K562 (cell line): ENCODE measurements at regions not wholly inside any gene's neighbourhood (a gene's known extent, or its start where the extent isn't known, plus 50 kb on each side); places are given as distances from the start of the nearest gene placed in this dataset.

Experiments used
- ATAC-seq: fragments of 200-7000 bp; cut with Tn5 transposase; 3 replicates; pipeline ENCODE4 v1.9.1; 2020; ENCODE audit warnings: moderate library complexity
- BruUV-seq: library from RNA; stranded (reverse); fragments of 400-500 nt; replicated peaks from 2 replicates; lab custom pipeline; 2021; lab: Mats Ljungman, UMichigan
- CTCF ChIA-PET: fragments of 300-600 bp; formaldehyde crosslinking; extraction: SDS; loops from one replicate; lab custom pipeline; 2021; ENCODE audit warnings: low intra/inter-chr PET ratio; lab: Yijun Ruan, JAX
- POLR2A ChIA-PET: fragments of 300-600, 350-650 bp; sonication (Branson Sonifier 250); formaldehyde crosslinking; extraction: SDS; loops from one replicate; lab custom pipeline; 2021; ENCODE audit warnings: antibody characterized with exemption, inconsistent platforms; lab: Yijun Ruan, JAX
- DNase-seq, 4 experiments: peaks; one replicate each; pipeline versions ENCODE4 v3.0.0 to v3.0.0-alpha.2; 2011 to 2018; ENCODE audit warnings: low spot score in 3 of 4, mixed read lengths in 3 of 4; ENCODE audit errors: extremely low read depth in 1 of 4
- FAIRE-seq: peaks from 2 replicates; lab custom pipeline; 2011; peaks lifted over from hg19 to GRCh38; lab: Jason Lieb, UNC
- H2AFZ ChIP-seq: 2 replicates; pipeline ENCODE4 v1.6.0; 2011; ENCODE audit warnings: low read depth, low read length, control low read depth, inconsistent platforms
- H3K27ac ChIP-seq: fragments of 200-600 bp; 3 replicates; pipeline ENCODE4 v1.8.0; 2011; ENCODE audit warnings: low read depth, mild to moderate bottlenecking, control low read depth, inconsistent platforms, low read length, moderate library complexity, mixed read lengths; ENCODE audit errors: extremely low read depth
- H3K27me3 ChIP-seq, 2 experiments: fragments of 300-600 bp in 1 of 2; 2 replicates in 1 of 2; 3 replicates in 1 of 2; pipeline versions ENCODE4 v1.6.0 to v1.8.0; 2011; ENCODE audit warnings: inconsistent platforms in 2 of 2, low read length in 2 of 2, mild to moderate bottlenecking in 1 of 2, mixed read lengths in 1 of 2, moderate library complexity in 1 of 2; ENCODE audit not compliant: control insufficient read depth in 2 of 2, insufficient read depth in 2 of 2
- H3K36me3 ChIP-seq: fragments of 300-600 bp; 3 replicates; pipeline ENCODE4 v1.8.0; 2011; ENCODE audit warnings: mild to moderate bottlenecking, low read length, inconsistent platforms; ENCODE audit not compliant: control insufficient read depth, insufficient read depth
- H3K4me1 ChIP-seq, 2 experiments: fragments of 200-600 bp in 1 of 2; replicated peaks in 1 of 2; 2 replicates in 1 of 2; 3 replicates in 1 of 2; pipeline versions ENCODE4 v1.5.1 to v1.8.0; 2011; ENCODE audit warnings: inconsistent platforms in 2 of 2, low read length in 2 of 2, mild to moderate bottlenecking in 1 of 2, mixed read lengths in 1 of 2, moderate library complexity in 1 of 2; ENCODE audit not compliant: control insufficient read depth in 2 of 2, insufficient read depth in 2 of 2
- H3K4me2 ChIP-seq: 2 replicates; pipeline ENCODE4 v1.6.1; 2011; ENCODE audit warnings: low read length, control low read depth, inconsistent platforms, mixed read lengths; ENCODE audit not compliant: insufficient read depth
- H3K4me3 ChIP-seq: fragments of 200-600 bp; sonication (generic), shearing (Covaris generic); 2 replicates; pipeline ENCODE4 v1.5.1; 2016; ENCODE audit warnings: control low read depth, inconsistent platforms
- H3K79me2 ChIP-seq: fragments of 200-600 bp; 3 replicates; pipeline ENCODE4 v1.8.0; 2011; ENCODE audit warnings: low read length, inconsistent platforms; ENCODE audit not compliant: control insufficient read depth, insufficient read depth
- H3K9ac ChIP-seq, 2 experiments: 2 replicates each; pipeline versions ENCODE4 v1.6.0 to v1.6.1; 2011; ENCODE audit warnings: low read depth in 2 of 2, low read length in 2 of 2, control low read depth in 1 of 2, inconsistent platforms in 1 of 2, mild to moderate bottlenecking in 1 of 2, mixed read lengths in 1 of 2; ENCODE audit not compliant: insufficient read depth in 1 of 2
- H3K9me1 ChIP-seq: one replicate; pipeline ENCODE4 v1.6.0; 2011; ENCODE audit warnings: inconsistent platforms, mild to moderate bottlenecking, low read length, moderate library complexity; ENCODE audit not compliant: control insufficient read depth, insufficient read depth
- H3K9me3 ChIP-seq: replicated peaks from 2 replicates; pipeline ENCODE4 v1.5.1; 2011; ENCODE audit warnings: low read depth, low read length, inconsistent platforms; ENCODE audit not compliant: control insufficient read depth, insufficient read depth
- H4K20me1 ChIP-seq: replicated peaks from 2 replicates; pipeline ENCODE4 v1.6.1; 2011; ENCODE audit warnings: low read length, inconsistent platforms, mixed read lengths; ENCODE audit not compliant: control insufficient read depth, insufficient read depth
- BRD9 ChIP-seq: fragments of 450-650 bp; IDR thresholded peaks from 2 replicates; pipeline ENCODE4 v1.6.1; 2018; ENCODE audit warnings: low read depth; ENCODE audit not compliant: partially characterized antibody
- CBX1 ChIP-seq: sonication (generic); IDR thresholded peaks from 2 replicates; pipeline ENCODE4 v1.6.1; 2016; ENCODE audit warnings: antibody characterized with exemption, low read depth, mild to moderate bottlenecking
- CBX2 ChIP-seq: fragments of 200-600 bp; sonication (generic); IDR thresholded peaks from one replicate; pipeline ENCODE4 v1.6.1; 2012; ENCODE audit warnings: mild to moderate bottlenecking, low read length, inconsistent platforms; ENCODE audit not compliant: insufficient read depth, poor library complexity, severe bottlenecking
- EGR1 ChIP-seq: fragments of 450-650 bp; conservative IDR thresholded peaks from 2 replicates; pipeline ENCODE4 v1.6.1; 2017; ENCODE audit warnings: mild to moderate bottlenecking
- GABPB1 ChIP-seq: sonication (generic); formaldehyde crosslinking; IDR thresholded peaks from 2 replicates; pipeline ENCODE4 v1.8.0; 2022; ENCODE audit warnings: mild to moderate bottlenecking, missing genetic modification reagents
- MYNN ChIP-seq, 2 experiments: sonication (generic); formaldehyde crosslinking in 1 of 2; IDR thresholded peaks; 2 replicates each; pipeline versions ENCODE4 v1.5.0 to v1.6.1; 2016 to 2020; ENCODE audit warnings: antibody characterized with exemption in 1 of 2, missing genetic modification reagents in 1 of 2
- SRSF7 ChIP-seq: fragments of 200-400 bp; formaldehyde crosslinking; optimal IDR thresholded peaks from 2 replicates; pipeline ENCODE3; 2017; ENCODE audit warnings: mild to moderate bottlenecking, low read depth, low read length
- STAT6 ChIP-seq: sonication (generic); formaldehyde crosslinking; IDR thresholded peaks from 2 replicates; pipeline ENCODE4 v1.8.1; 2023; ENCODE audit warnings: mild to moderate bottlenecking, missing genetic modification reagents
- TCF3 ChIP-seq: sonication (generic); formaldehyde crosslinking; IDR thresholded peaks from 2 replicates; pipeline ENCODE4 v1.4.0; 2020; ENCODE audit warnings: mild to moderate bottlenecking, missing genetic modification reagents
- YBX1 ChIP-seq: fragments of 450-650 bp; IDR thresholded peaks from 2 replicates; pipeline ENCODE4 v1.7.1; 2016; ENCODE audit warnings: mild to moderate bottlenecking
- ZNF197 ChIP-seq: fragments of 200-800 bp; sonication (Bioruptor generic); IDR thresholded peaks from 2 replicates; pipeline ENCODE4 v1.6.1; 2016; ENCODE audit warnings: low read depth, missing genetic modification characterization, missing compliant biosample characterization
- ZNF217 ChIP-seq: sonication (generic); formaldehyde crosslinking; IDR thresholded peaks from 2 replicates; pipeline ENCODE4 v1.8.0; 2022; ENCODE audit warnings: mild to moderate bottlenecking, missing genetic modification reagents
- WGBS: fragments of 100-300 bp; shearing (Covaris generic); methylation state at CpG from one replicate; pipeline ENCODE4 v1.1.6; 2016; ENCODE audit warnings: low coverage, mixed read lengths; ENCODE audit not compliant: insufficient coverage; ENCODE audit errors: missing lambda C conversion rate; 5-methylcytosine and 5-hydroxymethylcytosine counted together
- in situ Hi-C: fragments of 300-500 bp; cut with MboI; formaldehyde crosslinking; loops from 4 replicates; pipeline ENCODE4 v1.15.0; 2018; ENCODE audit warnings: inconsistent platforms, mixed read lengths
- intact Hi-C: fragments of 100-400 bp; cut with micrococcal nuclease; formaldehyde crosslinking; loops from 2 replicates; pipeline ENCODE4 v1.14.2; 2022
- TF ChIP-seq, protein P1 (sequence below): fragments of 450-650 bp; IDR thresholded peaks from 2 replicates; pipeline ENCODE4 v1.6.1; 2016

GRCh38 chr16:54582631-54583250 lies 296.2 kb upstream of the IRX3 start:
- WGBS = 2% methylated on average over 7 of the region's 11 CpGs
- no peaks in the 10 kb centered on the region for H3K9me1 ChIP-seq
- H3K9ac ChIP-seq = no peak overlapping the region
- DNase-seq (no peak), FAIRE-seq (no peak), ATAC-seq (no peak)
- no peaks in the 10 kb centered on the region for H3K9me3 ChIP-seq
- H4K20me1 ChIP-seq = no peaks in the 10 kb centered on the region
- H3K27ac ChIP-seq = no peak overlapping the region
- TF ChIP-seq TCF3 = no peak
- no peak for TF ChIP-seq EGR1
- TF ChIP-seq CBX2 = no peak
- no peak for TF ChIP-seq BRD9
- CTCF ChIA-PET = no interaction called here
- H3K27me3 ChIP-seq = peaks cover 0 to 4% of the 10 kb centered on the region in 2 experiments; a peak in 1 of 5 replicates
- POLR2A ChIA-PET = interaction anchor here (0.7 kb wide), 1 partner anchor 74 kb away, joined by 3 read pairs; no protein-coding TSS in a partner anchor
- in situ Hi-C loops (no loop called here), intact Hi-C loops (no loop called here)
- no peak overlapping the region for H3K4me2 ChIP-seq
- H2AFZ ChIP-seq = no peak overlapping the region
- H3K79me2 ChIP-seq = no peaks in the 10 kb centered on the region
- no TSS peak for BruUV-seq
- H3K4me1 ChIP-seq = no peaks in the 10 kb centered on the region
- no peaks in the 10 kb centered on the region for H3K36me3 ChIP-seq
- H3K4me3 ChIP-seq = no peak overlapping the region

- 4% methylated on average over 2 of the region's 2 CpGs for WGBS
- POLR2A ChIA-PET = interaction anchor here (0.6 kb wide), 2 partner anchors 273 to 1016 kb away, joined by 3 read pairs; no protein-coding TSS in a partner anchor
- CTCF ChIA-PET = no interaction called here
- no peak for FAIRE-seq
- Histone ChIP-seq H3K4me1 (no peaks in the 10 kb centered on the region), H3K4me3 (no peak overlapping the region), H3K9me1 (no peaks in the 10 kb centered on the region), H2AFZ (no peak overlapping the region), H3K9me3 (no peaks in the 10 kb centered on the region), H3K9ac (no peak overlapping the region), H3K36me3 (no peaks in the 10 kb centered on the region), H3K4me2 (no peak overlapping the region), H3K27me3 (peaks cover 9 to 10% of the 10 kb centered on the region in 2 experiments), H3K27ac (no peak overlapping the region), H3K79me2 (no peaks in the 10 kb centered on the region), H4K20me1 (no peaks in the 10 kb centered on the region)
- intact Hi-C loops (no loop called here), in situ Hi-C loops (no loop called here)
- no peak for DNase-seq
- ATAC-seq = no peak
- no TSS peak for BruUV-seq
- TF ChIP-seq ZNF217 (CRISPR knock-in tag) = no peak
- TF ChIP-seq, protein P1, sequence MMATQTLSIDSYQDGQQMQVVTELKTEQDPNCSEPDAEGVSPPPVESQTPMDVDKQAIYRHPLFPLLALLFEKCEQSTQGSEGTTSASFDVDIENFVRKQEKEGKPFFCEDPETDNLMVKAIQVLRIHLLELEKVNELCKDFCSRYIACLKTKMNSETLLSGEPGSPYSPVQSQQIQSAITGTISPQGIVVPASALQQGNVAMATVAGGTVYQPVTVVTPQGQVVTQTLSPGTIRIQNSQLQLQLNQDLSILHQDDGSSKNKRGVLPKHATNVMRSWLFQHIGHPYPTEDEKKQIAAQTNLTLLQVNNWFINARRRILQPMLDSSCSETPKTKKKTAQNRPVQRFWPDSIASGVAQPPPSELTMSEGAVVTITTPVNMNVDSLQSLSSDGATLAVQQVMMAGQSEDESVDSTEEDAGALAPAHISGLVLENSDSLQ = no peak
- TF ChIP-seq STAT6 (CRISPR knock-in tag) = no peak
- TF ChIP-seq MYNN (IDR thresholded peaks at IDR 0.05) = no peak
- no peak for TF ChIP-seq MYNN (CRISPR knock-in tag; IDR thresholded peaks at IDR 0.05)
- no peak for TF ChIP-seq SRSF7
- no peak for TF ChIP-seq GABPB1 (CRISPR knock-in tag)
- TF ChIP-seq YBX1 = no peak
- no peak for TF ChIP-seq ZNF197 (CRISPR knock-in tag)
- no peak for TF ChIP-seq CBX1
Observed at GRCh38 chr16:54579106-54579728, 292.6 kb upstream of the IRX3 start.
